ENCODE measurements at regions not wholly inside any gene's neighbourhood (a gene's known extent, or its start where the extent isn't known, plus 50 kb on each side); places are given as distances from the start of the nearest gene placed in this dataset.

DNA sequence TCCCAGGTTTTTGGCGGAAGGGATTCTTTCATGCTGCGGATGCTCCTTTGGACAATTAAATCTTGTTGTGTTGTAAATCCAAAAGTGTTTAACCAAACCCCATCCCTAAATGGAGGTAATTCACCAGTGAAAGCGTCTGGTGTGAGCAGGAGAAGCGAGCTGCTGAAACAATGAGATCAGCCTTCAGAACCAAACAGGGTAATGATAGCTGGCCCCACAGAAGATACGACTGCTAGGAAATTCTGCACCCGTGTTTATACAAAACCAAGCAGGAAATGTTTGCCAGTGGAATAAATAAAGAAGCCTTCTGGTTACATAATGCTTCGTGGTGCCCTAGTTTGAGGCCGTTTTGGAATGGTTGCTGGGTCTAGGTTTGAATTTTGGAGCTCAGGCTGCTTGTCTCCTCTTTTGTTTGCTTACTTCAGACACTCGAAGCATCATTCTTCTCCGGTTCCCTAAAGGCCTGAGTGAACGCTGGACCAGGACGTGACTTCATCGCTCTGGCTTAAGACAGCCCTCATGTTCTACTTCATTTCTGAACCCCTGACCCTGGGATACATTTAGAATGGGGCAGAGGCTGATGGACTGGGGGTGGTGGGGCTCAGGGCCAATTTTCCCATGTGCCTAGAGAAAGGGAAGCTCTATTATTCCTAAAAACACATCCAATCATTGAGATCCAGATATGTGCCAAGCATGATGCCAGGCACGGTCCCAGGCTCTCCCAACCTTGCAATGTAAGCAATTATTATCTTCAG, 61.6 kb upstream of the JAG1 start:
- H3K4me3 ChIP-seq (ENCODE audit: low read depth, low read length) = no peak overlapping the region
- no peak for DNase-seq (ENCODE audit: low read depth)
- TF ChIP-seq, protein P1, sequence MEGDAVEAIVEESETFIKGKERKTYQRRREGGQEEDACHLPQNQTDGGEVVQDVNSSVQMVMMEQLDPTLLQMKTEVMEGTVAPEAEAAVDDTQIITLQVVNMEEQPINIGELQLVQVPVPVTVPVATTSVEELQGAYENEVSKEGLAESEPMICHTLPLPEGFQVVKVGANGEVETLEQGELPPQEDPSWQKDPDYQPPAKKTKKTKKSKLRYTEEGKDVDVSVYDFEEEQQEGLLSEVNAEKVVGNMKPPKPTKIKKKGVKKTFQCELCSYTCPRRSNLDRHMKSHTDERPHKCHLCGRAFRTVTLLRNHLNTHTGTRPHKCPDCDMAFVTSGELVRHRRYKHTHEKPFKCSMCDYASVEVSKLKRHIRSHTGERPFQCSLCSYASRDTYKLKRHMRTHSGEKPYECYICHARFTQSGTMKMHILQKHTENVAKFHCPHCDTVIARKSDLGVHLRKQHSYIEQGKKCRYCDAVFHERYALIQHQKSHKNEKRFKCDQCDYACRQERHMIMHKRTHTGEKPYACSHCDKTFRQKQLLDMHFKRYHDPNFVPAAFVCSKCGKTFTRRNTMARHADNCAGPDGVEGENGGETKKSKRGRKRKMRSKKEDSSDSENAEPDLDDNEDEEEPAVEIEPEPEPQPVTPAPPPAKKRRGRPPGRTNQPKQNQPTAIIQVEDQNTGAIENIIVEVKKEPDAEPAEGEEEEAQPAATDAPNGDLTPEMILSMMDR (IDR thresholded peaks at IDR 0.05; ENCODE audit: low read depth, low read length, missing control alignments) = no peak
- in situ Hi-C loops (cut with HindIII; ENCODE audit: low sequenced_read_pairs) = no loop called here

DNA sequence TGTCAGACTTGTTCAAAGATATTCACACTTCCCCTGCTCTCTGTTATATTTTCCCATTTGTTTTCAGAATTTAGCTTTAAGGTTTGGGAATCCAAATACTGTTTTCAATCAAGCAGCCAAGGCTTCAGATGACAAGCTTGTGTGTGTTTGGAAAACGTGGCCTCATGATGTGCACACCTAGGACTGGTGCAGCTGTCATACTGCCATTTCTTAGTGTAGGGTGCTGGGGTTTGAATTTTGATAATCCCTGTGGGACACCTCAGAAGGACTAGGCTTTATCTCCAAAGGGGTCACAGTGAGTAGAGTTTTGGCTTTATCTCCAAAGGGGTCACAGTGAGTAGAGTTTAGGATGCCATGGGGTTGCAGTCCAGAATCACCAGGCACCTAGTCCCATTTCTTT, 65.3 kb upstream of the JAG1 start:
- TF ChIP-seq, protein P1 (IDR thresholded peaks at IDR 0.05; ENCODE audit: low read depth, low read length, missing control alignments) = no peak
- no peak for DNase-seq (ENCODE audit: low read depth)
- H3K4me3 ChIP-seq (ENCODE audit: low read depth, low read length) = no peak overlapping the region
- in situ Hi-C loops (cut with HindIII; ENCODE audit: low sequenced_read_pairs) = no loop called here

DNA sequence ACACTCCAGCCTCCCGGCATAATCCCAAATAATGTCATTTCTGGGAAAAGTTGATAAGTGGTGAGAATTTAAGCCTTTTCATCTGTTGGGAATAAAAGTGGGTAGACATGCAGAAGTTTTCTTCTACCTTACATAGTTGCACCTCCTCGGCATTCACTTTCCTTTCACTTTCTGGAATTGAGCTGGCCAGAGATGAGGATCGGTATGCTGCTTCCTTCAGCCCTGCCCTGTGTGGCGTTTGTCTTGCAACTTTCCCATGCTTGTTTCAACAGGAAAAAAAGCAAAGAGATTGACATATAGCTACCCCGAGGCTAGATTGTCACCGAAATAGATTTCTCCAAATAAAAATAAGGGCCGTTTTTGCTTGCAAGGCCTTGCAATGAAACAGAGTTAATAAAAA, 65.8 kb upstream of the JAG1 start:
- TF ChIP-seq, protein P1 (IDR thresholded peaks at IDR 0.05; ENCODE audit: low read depth, low read length, missing control alignments) = no peak
- no peak for DNase-seq (ENCODE audit: low read depth)
- no peak overlapping the region for H3K4me3 ChIP-seq (ENCODE audit: low read depth, low read length)
- in situ Hi-C loops (cut with HindIII; ENCODE audit: low sequenced_read_pairs) = no loop called here

DNA sequence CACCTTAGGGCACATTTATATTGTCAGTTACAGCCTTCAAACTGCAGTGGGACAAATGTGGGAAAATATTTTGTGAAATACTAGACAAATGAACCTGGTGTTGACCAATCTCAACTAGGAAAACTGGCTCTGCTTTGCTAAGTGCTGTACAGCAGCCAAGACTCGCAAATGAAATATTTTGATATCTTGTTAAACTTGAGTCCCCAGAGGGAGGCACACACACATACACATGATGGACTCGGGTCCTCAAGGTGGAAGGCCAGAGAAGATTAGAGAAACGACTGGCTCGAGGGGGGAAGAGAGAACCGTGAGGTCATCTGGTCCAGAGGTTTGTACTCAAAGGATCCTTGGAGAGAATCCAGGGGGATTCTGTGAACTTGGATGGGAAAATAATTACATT, 67.3 kb upstream of the JAG1 start:
- in situ Hi-C loops (cut with HindIII; ENCODE audit: low sequenced_read_pairs) = no loop called here
- H3K4me3 ChIP-seq (ENCODE audit: low read depth, low read length) = no peak overlapping the region
- TF ChIP-seq, protein P1 (IDR thresholded peaks at IDR 0.05; ENCODE audit: low read depth, low read length, missing control alignments) = no peak
- no peak for DNase-seq (ENCODE audit: low read depth)

DNA sequence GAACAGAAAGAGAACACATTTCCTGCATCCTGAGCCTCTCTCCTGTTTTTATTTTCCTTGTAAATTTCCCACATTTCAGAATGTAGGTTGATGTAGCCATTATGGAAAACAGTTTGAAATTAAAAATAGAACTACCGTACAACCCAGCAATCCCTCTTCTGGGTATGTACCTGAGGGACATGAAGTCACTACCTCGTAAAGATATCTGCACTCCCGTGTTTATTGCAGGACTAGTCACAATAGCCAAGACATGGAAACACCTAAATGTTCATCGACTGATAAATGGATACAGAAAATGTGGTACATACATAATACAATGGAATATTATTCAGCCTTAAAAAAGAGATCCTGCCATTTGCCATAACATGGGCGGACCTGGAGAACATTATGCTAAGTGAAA, 72.0 kb upstream of the JAG1 start:
- in situ Hi-C loops (cut with HindIII; ENCODE audit: low sequenced_read_pairs) = no loop called here
- H3K4me3 ChIP-seq (ENCODE audit: low read depth, low read length) = no peak overlapping the region
- TF ChIP-seq, protein P1 (IDR thresholded peaks at IDR 0.05; ENCODE audit: low read depth, low read length, missing control alignments) = no peak
- no peak for DNase-seq (ENCODE audit: low read depth)

DNA sequence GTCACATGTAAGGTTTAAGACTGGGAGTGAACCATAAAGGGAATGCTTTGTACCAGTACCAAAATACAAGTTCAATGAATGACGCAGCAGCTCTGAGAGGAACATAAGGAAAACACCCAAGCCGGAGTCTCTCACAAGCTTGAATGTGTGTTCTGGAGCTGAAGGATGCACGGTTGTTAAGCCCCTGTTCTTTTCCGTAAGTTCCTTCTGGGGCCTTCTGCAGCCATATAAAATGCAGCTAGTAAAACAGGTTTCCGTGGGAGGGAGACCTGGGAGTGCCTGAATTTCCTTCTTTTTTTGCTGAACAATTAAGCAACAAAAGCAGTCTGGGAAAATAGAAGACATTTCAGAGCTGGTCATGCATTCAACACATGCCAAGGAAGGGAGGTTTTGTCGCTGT, 73.2 kb upstream of the JAG1 start:
- no peak overlapping the region for H3K4me3 ChIP-seq (ENCODE audit: low read depth, low read length)
- no peak for DNase-seq (ENCODE audit: low read depth)
- TF ChIP-seq, protein P1 (IDR thresholded peaks at IDR 0.05; ENCODE audit: low read depth, low read length, missing control alignments) = no peak
- in situ Hi-C loops (cut with HindIII; ENCODE audit: low sequenced_read_pairs) = no loop called here

Data from astrocyte of the cerebellum (primary cell).